ENCODE measurements at regions not wholly inside any gene's neighbourhood (a gene's known extent, or its start where the extent isn't known, plus 50 kb on each side); places are given as distances from the start of the nearest gene placed in this dataset.

DNA sequence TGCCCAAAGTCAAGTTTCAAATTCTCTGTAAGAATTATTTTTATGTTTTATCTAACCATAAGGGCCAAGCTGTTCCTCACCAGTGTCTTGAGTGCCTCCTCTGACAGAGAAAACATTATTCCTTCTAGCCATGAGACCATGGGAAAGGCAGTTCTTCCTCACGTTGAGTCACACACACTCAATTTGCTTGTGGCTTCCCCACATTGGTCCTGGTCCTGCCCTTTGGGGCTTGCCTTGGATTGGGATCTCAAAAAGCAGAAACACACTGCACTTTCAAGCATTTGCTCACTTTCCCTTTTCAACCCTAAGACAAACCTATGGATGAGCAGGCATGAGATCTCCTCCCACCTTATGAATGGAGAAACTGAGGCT, 248.3 kb upstream of the IGFBP3 start:
- Histone ChIP-seq H3K27me3 (ENCODE audit: control insufficient read depth in 1 of 2, insufficient read depth in 2 of 2, low read length in 2 of 2) (no peaks in the 10 kb centered on the region), H3K9me3 (ENCODE audit: control insufficient read depth in 1 of 2, insufficient read depth in 1 of 2, low read length in 2 of 2) (peaks cover 0 to 5% of the 10 kb centered on the region in 2 experiments), H3K4me3 (ENCODE audit: low read length) (no peak overlapping the region), H3K27ac (ENCODE audit: low read depth in 1 of 2, low read length in 2 of 2) (no peak overlapping the region), H3K36me3 (ENCODE audit: insufficient read depth, low read length) (no peaks in the 10 kb centered on the region), H3K4me1 (ENCODE audit: insufficient read depth, low read length) (no peaks in the 10 kb centered on the region)
- TF ChIP-seq, protein P1, sequence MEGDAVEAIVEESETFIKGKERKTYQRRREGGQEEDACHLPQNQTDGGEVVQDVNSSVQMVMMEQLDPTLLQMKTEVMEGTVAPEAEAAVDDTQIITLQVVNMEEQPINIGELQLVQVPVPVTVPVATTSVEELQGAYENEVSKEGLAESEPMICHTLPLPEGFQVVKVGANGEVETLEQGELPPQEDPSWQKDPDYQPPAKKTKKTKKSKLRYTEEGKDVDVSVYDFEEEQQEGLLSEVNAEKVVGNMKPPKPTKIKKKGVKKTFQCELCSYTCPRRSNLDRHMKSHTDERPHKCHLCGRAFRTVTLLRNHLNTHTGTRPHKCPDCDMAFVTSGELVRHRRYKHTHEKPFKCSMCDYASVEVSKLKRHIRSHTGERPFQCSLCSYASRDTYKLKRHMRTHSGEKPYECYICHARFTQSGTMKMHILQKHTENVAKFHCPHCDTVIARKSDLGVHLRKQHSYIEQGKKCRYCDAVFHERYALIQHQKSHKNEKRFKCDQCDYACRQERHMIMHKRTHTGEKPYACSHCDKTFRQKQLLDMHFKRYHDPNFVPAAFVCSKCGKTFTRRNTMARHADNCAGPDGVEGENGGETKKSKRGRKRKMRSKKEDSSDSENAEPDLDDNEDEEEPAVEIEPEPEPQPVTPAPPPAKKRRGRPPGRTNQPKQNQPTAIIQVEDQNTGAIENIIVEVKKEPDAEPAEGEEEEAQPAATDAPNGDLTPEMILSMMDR (IDR thresholded peaks at IDR 0.05): no peak
- ChIA-PET CTCF (no interaction called here), POLR2A (no interaction called here)
- Mint-ChIP-seq H3K4me1 (ENCODE audit: low read depth) (no peaks in the 10 kb centered on the region), H3K27ac (no peak overlapping the region), H3K4me3 (no peak overlapping the region), H3K36me3 (ENCODE audit: low read depth) (no peaks in the 10 kb centered on the region), H3K9me3 (no peaks in the 10 kb centered on the region), H3K27me3 (no peaks in the 10 kb centered on the region)
- intact Hi-C loops (cut with DNase I, micrococcal nuclease): no loop called here
- ATAC-seq (ENCODE audit: poor library complexity) (no peak), DNase-seq (no peak)

DNA sequence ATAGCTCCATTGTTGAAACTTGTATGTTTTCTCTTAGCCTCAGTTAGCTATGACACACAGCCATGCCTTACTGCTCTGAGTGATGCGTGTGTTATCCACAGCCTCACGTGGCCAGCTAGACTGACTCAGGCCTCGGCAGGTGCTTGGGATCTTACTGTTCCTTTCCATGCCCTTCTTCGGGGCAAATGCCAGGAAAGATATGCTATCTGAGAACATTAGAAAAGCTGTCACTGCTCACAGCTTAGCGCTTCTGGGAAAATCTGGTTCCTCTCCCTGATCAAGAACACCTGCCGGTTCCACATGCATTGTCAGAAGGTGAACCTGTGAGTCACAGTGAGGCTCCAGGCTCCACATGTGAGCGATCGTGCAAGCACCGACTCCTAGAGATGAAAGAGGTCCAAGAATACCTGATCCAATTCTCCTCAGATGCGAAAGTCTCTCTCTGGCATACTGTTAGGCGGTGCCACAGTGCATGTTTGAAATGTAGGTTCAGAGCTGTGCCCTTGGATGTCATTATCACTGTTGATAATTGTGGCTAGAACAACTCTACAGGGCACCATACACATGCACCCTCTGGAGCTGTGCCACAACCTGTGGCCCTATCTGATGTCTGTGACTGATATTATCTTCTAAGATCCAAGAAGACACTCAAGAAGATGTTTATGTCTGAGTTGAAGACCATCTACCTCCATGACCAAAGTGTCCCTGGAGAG, 247.8 kb upstream of the IGFBP3 start:
- H3K9me3 ChIP-seq (ENCODE audit: control insufficient read depth in 1 of 2, insufficient read depth in 1 of 2, low read length in 2 of 2): peaks cover 0 to 5% of the 10 kb centered on the region in 2 experiments
- Mint-ChIP-seq H3K4me1 (ENCODE audit: low read depth) (no peaks in the 10 kb centered on the region), H3K36me3 (ENCODE audit: low read depth) (no peaks in the 10 kb centered on the region), H3K9me3 (no peaks in the 10 kb centered on the region), H3K27ac (no peak overlapping the region), H3K27me3 (no peaks in the 10 kb centered on the region), H3K4me3 (no peak overlapping the region)
- H3K27me3 ChIP-seq (ENCODE audit: control insufficient read depth in 1 of 2, insufficient read depth in 2 of 2, low read length in 2 of 2): no peaks in the 10 kb centered on the region
- ATAC-seq (ENCODE audit: poor library complexity): no peak
- intact Hi-C loops (cut with DNase I, micrococcal nuclease): no loop called here
- H3K4me3 ChIP-seq (ENCODE audit: low read length): no peak overlapping the region
- ChIA-PET POLR2A (no interaction called here), CTCF (no interaction called here)
- H3K4me1 ChIP-seq (ENCODE audit: insufficient read depth, low read length): no peaks in the 10 kb centered on the region
- TF ChIP-seq, protein P1 (IDR thresholded peaks at IDR 0.05): no peak
- H3K36me3 ChIP-seq (ENCODE audit: insufficient read depth, low read length): no peaks in the 10 kb centered on the region
- H3K27ac ChIP-seq (ENCODE audit: low read depth in 1 of 2, low read length in 2 of 2): no peak overlapping the region
- no peak for DNase-seq

DNA sequence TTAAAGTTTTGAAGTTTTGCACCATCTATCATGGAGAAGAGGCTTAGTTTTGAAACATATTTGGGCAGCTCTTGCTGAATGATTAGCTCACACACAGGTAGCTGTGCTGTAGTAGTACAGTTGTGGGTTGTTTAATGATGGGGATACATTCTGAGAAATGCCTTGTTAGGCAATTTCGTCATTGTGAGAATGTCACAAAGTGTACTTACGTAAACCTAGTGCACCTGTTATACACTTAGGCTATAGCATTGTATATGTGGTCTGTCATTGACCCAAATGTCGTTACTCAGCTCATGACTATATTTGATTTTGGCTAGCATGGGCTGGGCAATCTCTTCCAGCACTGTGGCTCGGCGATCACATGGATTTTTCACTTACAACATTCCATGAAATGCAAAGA, 247.2 kb upstream of the IGFBP3 start:
- no peak overlapping the region for H3K27ac ChIP-seq (ENCODE audit: low read depth in 1 of 2, low read length in 2 of 2)
- no peak for ATAC-seq (ENCODE audit: poor library complexity)
- no peaks in the 10 kb centered on the region for H3K4me1 ChIP-seq (ENCODE audit: insufficient read depth, low read length)
- intact Hi-C loops (cut with DNase I, micrococcal nuclease): no loop called here
- TF ChIP-seq, protein P1 (IDR thresholded peaks at IDR 0.05): no peak
- DNase-seq: no peak
- Mint-ChIP-seq H3K4me3 (no peak overlapping the region), H3K4me1 (ENCODE audit: low read depth) (no peaks in the 10 kb centered on the region), H3K27me3 (no peaks in the 10 kb centered on the region), H3K9me3 (no peaks in the 10 kb centered on the region), H3K36me3 (ENCODE audit: low read depth) (no peaks in the 10 kb centered on the region), H3K27ac (no peak overlapping the region)
- CTCF ChIA-PET: no interaction called here
- H3K4me3 ChIP-seq (ENCODE audit: low read length): no peak overlapping the region
- H3K27me3 ChIP-seq (ENCODE audit: control insufficient read depth in 1 of 2, insufficient read depth in 2 of 2, low read length in 2 of 2): no peaks in the 10 kb centered on the region
- peaks cover 0 to 1% of the 10 kb centered on the region in 2 experiments for H3K9me3 ChIP-seq (ENCODE audit: control insufficient read depth in 1 of 2, insufficient read depth in 1 of 2, low read length in 2 of 2)
- POLR2A ChIA-PET: no interaction called here
- no peaks in the 10 kb centered on the region for H3K36me3 ChIP-seq (ENCODE audit: insufficient read depth, low read length)

All from CD4-positive, alpha-beta T cell (primary cell).